ENCODE measurements at regions not wholly inside any gene's neighbourhood (a gene's known extent, or its start where the extent isn't known, plus 50 kb on each side); places are given as distances from the start of the nearest gene placed in this dataset.

DNA sequence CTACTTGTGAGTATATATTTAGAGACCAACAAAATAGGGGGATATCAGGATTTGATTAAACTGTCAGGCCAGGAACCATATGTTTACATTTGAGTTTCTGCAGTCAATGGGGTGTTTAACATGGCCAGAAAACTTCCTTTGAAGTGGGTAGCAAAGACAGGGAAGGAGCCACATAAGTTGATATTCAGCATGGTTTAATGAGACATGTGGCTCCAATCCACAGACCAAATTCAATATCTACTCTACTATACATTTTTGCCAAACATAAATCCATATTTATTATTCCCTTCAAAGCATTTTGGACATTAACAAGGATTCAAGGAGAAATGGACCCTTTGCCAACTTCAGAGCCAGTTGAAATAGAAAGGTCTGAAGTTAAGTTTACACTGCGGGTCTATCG, 99.8 kb downstream of the TAF11L14 start:
- DNase-seq, result no peak
- H3K36me3 ChIP-seq (ENCODE audit: low read depth, missing control alignments), result no peaks in the 10 kb centered on the region
- intact Hi-C loops (cut with DNase I; ENCODE audit: low total_unique reads), result no loop called here
- 73 to 83% methylated on average over 2 of the region's 2 CpGs for WGBS, 2 donors
- no peaks in the 10 kb centered on the region for H3K27me3 ChIP-seq
- no peak for TF ChIP-seq POLR2A (IDR thresholded peaks at IDR 0.05)
- TF ChIP-seq, protein P1, sequence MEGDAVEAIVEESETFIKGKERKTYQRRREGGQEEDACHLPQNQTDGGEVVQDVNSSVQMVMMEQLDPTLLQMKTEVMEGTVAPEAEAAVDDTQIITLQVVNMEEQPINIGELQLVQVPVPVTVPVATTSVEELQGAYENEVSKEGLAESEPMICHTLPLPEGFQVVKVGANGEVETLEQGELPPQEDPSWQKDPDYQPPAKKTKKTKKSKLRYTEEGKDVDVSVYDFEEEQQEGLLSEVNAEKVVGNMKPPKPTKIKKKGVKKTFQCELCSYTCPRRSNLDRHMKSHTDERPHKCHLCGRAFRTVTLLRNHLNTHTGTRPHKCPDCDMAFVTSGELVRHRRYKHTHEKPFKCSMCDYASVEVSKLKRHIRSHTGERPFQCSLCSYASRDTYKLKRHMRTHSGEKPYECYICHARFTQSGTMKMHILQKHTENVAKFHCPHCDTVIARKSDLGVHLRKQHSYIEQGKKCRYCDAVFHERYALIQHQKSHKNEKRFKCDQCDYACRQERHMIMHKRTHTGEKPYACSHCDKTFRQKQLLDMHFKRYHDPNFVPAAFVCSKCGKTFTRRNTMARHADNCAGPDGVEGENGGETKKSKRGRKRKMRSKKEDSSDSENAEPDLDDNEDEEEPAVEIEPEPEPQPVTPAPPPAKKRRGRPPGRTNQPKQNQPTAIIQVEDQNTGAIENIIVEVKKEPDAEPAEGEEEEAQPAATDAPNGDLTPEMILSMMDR (IDR thresholded peaks at IDR 0.05), result no peak
- H3K4me1 ChIP-seq, result no peaks in the 10 kb centered on the region
- H3K27ac ChIP-seq, result no peak overlapping the region
- H3K9me3 ChIP-seq, result no peaks in the 10 kb centered on the region
- no peak overlapping the region for H3K4me3 ChIP-seq

DNA sequence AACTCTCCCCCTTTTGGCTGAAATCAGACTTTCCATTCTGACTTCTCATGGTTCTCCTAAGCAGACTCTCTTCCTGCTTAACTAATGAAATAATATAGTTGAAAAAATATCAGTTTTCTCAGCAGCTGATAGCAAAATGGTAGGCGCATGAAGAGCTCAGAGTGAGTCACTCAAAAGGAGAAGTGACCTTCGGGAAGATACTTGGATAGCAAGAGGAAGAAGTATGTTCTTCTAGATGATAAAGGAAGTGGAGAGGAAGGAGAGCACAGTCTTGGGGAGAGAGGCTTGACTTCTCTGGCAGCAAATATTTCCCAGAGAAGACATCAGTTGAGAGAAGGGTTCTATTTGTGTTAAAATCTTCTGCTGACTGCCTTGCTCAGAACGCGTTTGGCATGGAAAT, 101.5 kb downstream of the TAF11L14 start:
- no peak overlapping the region for H3K27ac ChIP-seq
- no peaks in the 10 kb centered on the region for H3K9me3 ChIP-seq
- TF ChIP-seq, protein P1 (IDR thresholded peaks at IDR 0.05), result no peak
- no peak for TF ChIP-seq POLR2A (IDR thresholded peaks at IDR 0.05)
- WGBS, 2 donors, result 70 to 78% methylated on average over 4 of the region's 4 CpGs
- H3K4me1 ChIP-seq, result no peaks in the 10 kb centered on the region
- no peaks in the 10 kb centered on the region for H3K27me3 ChIP-seq
- DNase-seq, result no peak
- no peak overlapping the region for H3K4me3 ChIP-seq
- H3K36me3 ChIP-seq (ENCODE audit: low read depth, missing control alignments), result no peaks in the 10 kb centered on the region
- intact Hi-C loops (cut with DNase I; ENCODE audit: low total_unique reads), result no loop called here

DNA sequence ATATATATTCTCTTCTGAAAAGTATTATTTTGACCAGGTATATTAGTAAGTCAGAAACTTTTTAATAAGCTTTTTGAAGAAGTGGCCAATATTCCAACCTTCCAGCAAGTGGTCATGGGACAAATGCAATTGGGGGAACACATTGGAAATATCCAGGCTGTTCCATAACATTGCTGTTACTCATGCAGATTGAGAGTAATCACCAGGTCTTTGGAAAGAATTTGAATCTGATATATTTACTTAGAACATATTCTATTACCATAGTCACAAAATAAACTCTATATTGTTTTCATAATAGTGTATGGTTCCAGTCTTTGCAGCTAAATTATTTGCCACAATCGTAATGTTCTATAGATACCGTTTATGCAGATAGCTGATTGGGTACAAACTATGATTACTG, 102.8 kb downstream of the TAF11L14 start:
- H3K4me3 ChIP-seq, result no peak overlapping the region
- intact Hi-C loops (cut with DNase I; ENCODE audit: low total_unique reads), result no loop called here
- WGBS, 2 donors, result 92 to 93% methylated on average over 2 of the region's 2 CpGs
- H3K36me3 ChIP-seq (ENCODE audit: low read depth, missing control alignments), result no peaks in the 10 kb centered on the region
- H3K4me1 ChIP-seq, result no peaks in the 10 kb centered on the region
- DNase-seq, result no peak
- H3K9me3 ChIP-seq, result no peaks in the 10 kb centered on the region
- H3K27ac ChIP-seq, result no peak overlapping the region
- TF ChIP-seq POLR2A (IDR thresholded peaks at IDR 0.05), result no peak
- TF ChIP-seq, protein P1 (IDR thresholded peaks at IDR 0.05), result no peak
- H3K27me3 ChIP-seq, result no peaks in the 10 kb centered on the region

DNA sequence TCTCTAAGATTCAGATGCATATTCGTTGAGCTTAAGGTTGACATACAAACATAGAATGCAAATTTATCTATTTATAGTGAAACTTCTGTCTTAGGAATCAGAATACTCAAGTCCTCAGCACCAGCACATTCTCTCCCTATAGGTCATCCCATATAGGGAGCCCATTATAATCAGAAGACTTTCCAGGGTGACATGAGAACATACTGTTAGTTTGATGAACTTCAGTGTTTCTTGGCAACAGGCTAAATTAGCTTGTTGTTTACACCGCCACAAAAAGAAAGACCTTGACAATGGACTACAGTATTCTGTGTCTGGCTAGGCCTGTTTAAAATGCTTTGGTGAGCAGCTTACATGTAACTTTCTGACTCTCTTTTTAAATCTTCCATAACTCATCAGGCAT, 104.2 kb downstream of the TAF11L14 start:
- intact Hi-C loops (cut with DNase I; ENCODE audit: low total_unique reads), result no loop called here

More for the DNA sequence above, 104.2 kb downstream of the TAF11L14 start:
- 62 to 64% methylated on average over 2 of the region's 2 CpGs for whole genome bisulfite sequencing, 2 donors
- no peak for DNase-seq
- no peak for TF ChIP-seq POLR2A (IDR thresholded peaks at IDR 0.05)
- TF ChIP-seq, protein P1 (IDR thresholded peaks at IDR 0.05), result no peak
- Histone ChIP-seq H3K4me3 (no peak overlapping the region), H3K9me3 (no peaks in the 10 kb centered on the region), H3K36me3 (ENCODE audit: low read depth, missing control alignments) (no peaks in the 10 kb centered on the region), H3K4me1 (no peaks in the 10 kb centered on the region), H3K27ac (no peak overlapping the region), H3K27me3 (no peaks in the 10 kb centered on the region)
